GM19324 (cell line): ENCODE measurements at regions not wholly inside any gene's neighbourhood (a gene's known extent, or its start where the extent isn't known, plus 50 kb on each side); places are given as distances from the start of the nearest gene placed in this dataset.

Source experiments
- ATAC-seq: cut with Tn5 transposase; IDR thresholded peaks from one replicate; pipeline ENCODE4 v1.9.1; 2021; ENCODE audit warnings: mild to moderate bottlenecking, moderate library complexity; ENCODE audit not compliant: unreplicated experiment, low FRiP score

- no peak for ATAC-seq
Measured at GRCh38 chr18:39702888-39703287, 2137.3 kb upstream of the CELF4 start.

- ATAC-seq = no peak
Measured at GRCh38 chr18:39701839-39702238, 2136.2 kb upstream of the CELF4 start.

GRCh38 chr18:39701055-39701783 is 2135.6 kb upstream of the CELF4 start:
- no peak for ATAC-seq

GRCh38 chr18:39699340-39699964 is 2133.9 kb upstream of the CELF4 start:
- ATAC-seq = no peak

GRCh38 chr18:39698436-39698835 is 2132.8 kb upstream of the CELF4 start:
- ATAC-seq = no peak

DNA sequence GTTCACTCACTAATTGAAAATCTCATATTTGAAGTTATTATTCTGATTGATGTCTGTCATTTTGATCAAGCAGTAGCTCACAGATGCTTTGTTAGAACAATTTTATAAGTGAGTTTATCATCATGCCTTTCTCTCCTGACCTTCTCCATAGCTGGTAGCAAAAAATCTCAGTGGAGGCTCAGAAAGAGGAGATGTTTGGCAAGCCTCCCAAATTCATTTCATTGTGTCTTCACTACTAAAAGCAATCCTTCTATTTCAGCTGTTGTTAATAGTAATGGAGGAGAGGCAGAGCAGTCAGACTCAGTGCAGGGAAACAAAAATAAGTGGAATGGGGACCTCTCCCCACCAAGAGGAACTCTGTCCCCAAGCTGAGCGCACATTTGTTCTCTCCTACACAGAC is 2127.8 kb upstream of the CELF4 start:
- ATAC-seq = no peak

- ATAC-seq = no peak
Measured at GRCh38 chr18:39692367-39693015, 2126.9 kb upstream of the CELF4 start.

DNA sequence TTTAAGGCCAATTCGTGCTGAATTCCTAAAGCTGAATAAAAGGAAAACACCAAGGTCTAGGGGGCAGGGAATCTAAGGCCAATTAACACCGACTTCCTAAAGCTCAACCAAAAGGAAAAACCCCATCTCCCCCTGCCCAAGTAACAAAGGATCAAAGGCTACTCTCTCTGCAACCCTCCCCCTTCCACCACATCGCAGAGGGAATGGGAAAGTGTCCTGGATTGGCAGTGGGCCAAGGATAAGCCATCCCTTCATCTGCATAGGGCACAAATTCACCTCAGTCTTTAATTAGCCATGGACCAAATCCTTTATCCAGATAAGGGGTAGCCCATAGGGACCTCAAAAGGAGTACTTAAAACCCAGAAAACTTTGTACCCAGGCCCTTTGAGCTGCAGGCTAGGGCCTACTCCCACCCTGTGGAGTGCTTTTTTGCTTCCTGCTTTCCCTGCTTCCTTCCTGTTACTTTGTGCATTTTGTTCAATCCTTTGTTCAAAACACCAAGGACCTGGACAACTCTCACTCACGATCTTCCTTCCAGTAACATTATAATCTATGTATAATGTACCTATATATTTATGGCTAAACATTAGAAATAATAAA is 2119.8 kb upstream of the CELF4 start:
- no peak for ATAC-seq

DNA sequence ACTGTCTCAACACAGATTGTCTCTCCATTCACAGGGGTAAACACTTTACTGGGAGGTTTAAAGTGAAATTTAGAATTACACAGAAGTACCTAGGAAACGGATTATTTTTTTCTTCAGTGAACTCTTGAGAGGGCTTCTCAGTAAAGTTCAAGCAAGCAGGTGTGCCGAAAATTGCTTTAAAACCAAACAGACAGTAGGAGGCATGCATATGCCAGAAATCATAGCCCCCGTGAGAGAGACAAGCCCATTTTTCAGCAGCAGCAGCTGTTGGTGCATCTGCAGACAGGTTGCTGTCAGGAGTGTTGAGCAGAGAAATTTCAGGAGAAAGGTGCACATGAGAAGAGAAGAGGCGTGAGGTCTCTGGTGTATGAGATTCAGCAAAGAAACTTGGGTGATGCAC is 2115.5 kb upstream of the CELF4 start:
- ATAC-seq = no peak

DNA sequence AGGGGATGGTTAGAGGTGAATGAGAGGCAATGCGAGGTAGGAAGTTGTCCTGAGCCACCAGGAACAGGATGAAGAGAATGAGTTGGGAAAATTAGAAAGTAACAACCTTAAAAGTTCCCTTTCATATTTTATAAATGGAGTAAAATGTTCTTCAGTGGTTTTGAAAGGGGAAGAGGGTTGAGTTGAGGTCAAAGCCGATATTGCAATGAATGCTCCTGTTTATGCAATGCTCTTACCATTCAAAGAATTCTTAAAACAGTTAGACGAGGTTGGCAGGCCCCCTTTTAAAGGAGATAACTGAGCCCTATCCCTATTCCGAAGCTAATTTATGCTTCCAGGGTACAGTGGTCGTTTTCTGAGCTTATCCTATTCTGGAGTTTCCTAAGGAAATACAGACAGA is 2110.3 kb upstream of the CELF4 start:
- no peak for ATAC-seq

- ATAC-seq = no peak
Measured at GRCh38 chr18:39675368-39675767, 2109.8 kb upstream of the CELF4 start.

DNA sequence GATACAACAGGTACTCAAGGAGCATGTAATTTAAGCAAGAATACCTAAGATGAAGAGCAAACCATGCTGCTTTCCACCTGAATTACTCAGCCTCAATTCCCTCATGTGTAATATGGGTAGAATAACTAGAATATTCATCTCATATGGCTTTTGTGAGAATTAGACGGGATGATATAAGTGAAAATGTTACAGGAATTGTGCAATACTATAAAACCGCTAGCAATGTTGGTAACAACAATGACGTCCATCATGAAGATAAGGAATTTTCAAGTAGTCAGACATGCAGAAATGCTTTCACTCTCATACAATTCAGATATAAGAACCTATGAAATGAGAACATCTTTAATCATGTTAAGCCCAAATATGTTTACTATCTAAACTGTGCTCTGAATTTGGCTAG is 2106.6 kb upstream of the CELF4 start:
- no peak for ATAC-seq

DNA sequence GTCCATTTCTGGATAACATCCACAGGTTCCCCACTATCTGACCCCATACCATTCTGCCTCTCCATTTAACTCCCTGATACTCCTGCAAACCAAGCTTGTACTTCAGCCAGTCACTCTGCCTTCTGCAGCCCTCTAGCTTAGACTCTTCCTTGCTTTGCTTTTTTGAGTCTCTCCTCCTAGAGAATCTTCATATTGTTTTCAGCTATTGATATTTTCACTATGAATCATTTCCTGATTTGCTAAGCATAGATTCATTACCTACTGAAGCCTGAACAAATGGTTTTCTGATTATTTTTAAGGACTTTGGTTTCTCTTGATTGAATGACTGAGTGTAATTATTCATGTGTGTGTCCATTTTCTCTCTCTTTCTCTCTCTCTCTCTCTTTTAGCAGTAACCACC is 2102.3 kb upstream of the CELF4 start:
- ATAC-seq = no peak

DNA sequence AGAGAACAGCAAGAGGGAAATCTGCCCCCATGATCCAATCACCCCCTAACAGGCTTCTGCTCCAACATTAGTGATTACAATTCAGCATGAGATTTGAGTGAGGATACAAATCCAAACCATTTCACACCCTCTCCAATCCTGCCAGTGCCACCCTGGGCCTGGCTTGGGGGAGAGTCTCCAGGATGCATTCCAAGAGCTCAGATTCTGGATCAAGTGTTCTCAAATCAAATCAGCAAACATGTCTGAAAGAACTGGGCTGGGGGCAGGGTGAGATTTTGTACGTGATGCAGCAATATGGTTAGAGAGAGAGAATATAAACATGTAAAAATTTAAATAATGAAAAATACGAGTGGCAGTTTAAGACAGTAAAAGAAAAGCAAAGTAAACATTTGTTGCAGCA is 2100.9 kb upstream of the CELF4 start:
- no peak for ATAC-seq

DNA sequence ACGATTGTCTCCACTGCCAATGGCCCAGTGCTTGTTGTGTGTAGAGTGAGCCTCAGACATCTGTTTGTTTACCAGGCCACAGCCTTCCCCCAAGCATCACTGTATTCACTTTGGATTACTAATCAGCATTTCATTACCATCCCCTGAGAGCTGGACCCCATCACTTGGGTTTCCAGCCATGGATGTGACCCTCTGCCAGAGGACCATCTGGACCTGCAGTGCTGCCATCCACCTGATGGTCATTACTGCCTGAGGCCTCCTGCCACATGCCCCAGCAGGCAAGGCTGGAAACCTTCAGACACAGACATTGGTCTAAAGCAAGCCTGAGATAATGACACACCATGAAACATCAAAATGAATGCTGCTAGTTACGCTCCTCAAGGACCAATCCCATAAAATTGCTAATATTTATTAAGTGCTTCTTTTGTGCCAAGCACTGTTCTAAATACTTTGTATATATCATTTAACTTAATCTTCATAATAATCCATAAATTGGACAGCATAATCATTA is 2096.3 kb upstream of the CELF4 start:
- ATAC-seq = no peak

DNA sequence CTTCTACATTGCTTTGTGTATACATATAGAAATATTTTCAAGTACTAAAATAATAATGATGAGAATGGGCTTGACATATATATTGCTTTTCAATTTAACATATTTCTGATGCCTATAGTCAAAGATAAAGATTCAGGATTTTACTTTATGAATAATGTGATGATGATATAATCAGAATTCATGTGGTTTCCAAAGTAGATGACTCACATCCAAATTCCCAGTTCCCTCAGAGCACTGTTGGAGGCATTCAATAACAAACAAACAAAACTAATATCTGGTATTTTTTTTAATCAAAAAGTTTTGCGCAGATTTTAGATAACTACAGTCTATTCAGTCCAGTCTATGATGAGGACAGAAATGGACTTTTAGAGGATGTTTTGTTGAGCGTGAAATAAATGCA is 2094.5 kb upstream of the CELF4 start:
- no peak for ATAC-seq

DNA sequence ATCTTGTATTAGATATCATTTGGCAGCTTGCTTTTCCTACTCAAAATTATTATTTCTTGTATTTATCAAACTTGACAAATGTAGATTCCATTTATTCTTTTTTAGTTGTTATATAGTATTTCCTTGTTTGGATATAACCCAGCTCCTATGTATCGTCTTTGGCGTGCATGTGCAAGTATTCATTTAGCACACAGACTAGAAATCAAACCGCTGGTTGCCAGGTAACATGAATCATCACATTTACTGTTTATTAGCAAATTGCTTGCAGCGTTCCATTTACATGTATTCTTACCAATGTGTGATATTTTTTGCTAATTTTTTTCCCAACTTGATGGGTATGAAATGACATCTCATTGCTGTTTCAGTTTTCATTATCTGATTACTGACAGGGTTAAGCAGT is 2089.7 kb upstream of the CELF4 start:
- no peak for ATAC-seq

- no peak for ATAC-seq
Measured at GRCh38 chr18:39653221-39653620, 2087.6 kb upstream of the CELF4 start.

DNA sequence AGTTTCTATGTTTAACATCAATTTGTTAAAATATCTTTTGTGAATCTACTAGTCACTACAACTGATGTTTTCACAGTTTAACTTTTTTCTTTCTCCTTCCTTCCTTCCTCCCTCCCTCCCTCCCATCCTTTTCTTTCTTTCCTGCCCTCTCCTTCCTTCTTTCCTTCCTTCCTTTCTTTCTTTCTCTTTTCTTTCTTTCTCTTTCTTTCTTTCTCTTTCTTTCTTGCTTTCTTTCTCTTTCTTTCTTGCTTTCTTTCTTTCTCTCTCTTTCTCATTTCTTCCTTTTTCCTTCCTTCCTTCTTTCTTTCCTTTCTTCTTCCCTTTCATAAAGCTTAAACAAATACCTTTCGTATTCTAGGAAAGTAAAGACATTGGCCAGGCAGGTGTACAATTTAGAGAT is 2083.0 kb upstream of the CELF4 start:
- ATAC-seq = no peak

DNA sequence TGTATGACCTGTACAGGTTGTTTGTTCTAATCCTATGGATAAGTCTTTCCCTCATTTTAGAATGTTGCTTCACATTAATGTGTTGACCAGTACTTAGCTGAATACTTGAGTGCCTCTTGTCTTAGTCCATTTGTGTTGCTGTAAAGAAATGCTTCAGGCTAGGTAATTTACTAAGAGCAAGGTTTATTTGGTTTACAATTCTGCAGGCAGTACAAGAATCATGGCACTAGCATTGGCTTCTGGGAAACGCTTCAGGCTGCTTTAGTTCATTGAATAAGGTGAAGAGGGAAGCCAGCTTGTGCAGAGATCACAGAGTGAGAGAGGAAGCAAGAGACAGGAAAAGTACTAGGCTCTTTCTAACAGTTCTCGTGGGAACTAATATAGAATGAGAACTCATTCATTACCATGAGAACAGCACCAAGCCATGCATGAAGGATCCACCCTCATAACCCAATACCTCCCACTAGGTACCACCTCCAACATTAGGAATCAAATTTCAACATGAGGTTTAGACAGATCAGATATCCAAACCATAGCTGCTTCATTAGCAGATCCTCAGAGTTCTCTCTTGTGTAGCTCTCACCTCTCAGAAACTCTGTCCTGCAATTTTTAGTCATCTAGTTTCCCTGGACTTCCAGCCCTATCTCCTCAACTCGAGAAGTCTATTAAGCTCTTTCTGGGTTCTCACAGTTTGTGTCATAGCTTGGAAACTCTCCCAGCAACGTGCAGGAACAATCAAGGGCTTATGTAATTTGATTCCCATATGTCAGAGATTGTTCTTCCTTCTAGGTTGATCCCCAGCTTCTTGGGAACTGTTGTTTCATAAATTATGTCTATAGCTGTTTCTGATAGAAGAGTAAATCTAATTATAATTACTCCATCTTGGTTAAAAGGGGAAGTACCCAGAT is 2082.3 kb upstream of the CELF4 start:
- ATAC-seq = no peak
